ENCODE measurements at regions not wholly inside any gene's neighbourhood (a gene's known extent, or its start where the extent isn't known, plus 50 kb on each side); places are given as distances from the start of the nearest gene placed in this dataset.

DNA sequence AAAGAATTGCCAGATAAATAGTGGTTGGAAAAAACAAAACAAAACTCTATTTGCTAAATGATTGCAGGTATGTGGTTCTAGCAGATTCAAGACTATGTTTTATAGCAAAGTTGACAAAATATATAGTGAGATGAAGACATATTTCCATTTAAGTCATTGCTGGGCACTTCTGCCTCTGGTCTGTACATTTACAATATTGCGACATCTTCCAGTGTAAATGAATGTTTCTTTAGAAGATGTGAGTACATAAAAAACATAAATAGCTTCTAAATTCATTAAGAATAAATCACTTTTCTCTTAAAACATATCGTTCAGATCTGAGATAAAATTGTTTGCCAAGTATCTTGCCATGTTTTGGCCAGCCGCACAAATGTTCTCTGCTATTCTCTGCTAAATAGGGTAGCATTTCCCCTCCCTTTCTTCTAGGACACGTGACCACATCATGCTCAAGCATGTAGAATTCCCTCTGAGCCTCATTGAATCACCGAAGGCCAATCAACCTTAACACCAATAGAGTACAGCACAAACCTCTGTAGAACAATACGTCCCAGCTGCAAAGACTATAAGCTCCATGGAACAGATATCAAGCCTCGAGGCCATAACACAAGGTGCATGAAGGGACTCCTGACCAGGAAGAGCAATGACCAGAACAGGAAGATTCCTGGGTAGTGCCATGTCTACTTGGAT is 1173.3 kb downstream of the GATA3 start:
- no peak overlapping the region for H3K4me3 ChIP-seq (ENCODE audit: low read depth, low read length)
- no peak for DNase-seq (ENCODE audit: low read depth)
- TF ChIP-seq, protein P1, sequence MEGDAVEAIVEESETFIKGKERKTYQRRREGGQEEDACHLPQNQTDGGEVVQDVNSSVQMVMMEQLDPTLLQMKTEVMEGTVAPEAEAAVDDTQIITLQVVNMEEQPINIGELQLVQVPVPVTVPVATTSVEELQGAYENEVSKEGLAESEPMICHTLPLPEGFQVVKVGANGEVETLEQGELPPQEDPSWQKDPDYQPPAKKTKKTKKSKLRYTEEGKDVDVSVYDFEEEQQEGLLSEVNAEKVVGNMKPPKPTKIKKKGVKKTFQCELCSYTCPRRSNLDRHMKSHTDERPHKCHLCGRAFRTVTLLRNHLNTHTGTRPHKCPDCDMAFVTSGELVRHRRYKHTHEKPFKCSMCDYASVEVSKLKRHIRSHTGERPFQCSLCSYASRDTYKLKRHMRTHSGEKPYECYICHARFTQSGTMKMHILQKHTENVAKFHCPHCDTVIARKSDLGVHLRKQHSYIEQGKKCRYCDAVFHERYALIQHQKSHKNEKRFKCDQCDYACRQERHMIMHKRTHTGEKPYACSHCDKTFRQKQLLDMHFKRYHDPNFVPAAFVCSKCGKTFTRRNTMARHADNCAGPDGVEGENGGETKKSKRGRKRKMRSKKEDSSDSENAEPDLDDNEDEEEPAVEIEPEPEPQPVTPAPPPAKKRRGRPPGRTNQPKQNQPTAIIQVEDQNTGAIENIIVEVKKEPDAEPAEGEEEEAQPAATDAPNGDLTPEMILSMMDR (IDR thresholded peaks at IDR 0.05; ENCODE audit: low read depth, low read length, missing control alignments): no peak

DNA sequence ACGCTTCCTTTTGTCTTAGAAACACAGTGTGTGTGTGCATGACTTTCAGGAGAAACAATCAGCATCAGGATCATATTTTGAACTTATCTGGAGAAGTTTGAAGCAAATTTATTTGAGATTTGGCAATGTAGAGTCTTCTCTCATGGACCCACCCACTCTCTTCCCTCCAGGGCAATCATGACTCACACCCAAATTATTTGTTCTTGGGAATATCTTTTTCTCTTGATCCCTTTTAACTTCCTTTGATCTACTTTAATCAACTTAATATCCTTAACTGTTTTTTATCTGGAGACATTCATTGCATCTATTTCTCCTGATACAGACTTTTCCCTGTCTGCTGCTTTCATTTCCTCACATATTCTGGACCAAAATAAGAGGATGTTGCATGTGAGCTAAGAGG is 1174.3 kb downstream of the GATA3 start:
- TF ChIP-seq, protein P1 (IDR thresholded peaks at IDR 0.05; ENCODE audit: low read depth, low read length, missing control alignments): no peak
- no peak overlapping the region for H3K4me3 ChIP-seq (ENCODE audit: low read depth, low read length)
- DNase-seq (ENCODE audit: low read depth): no peak

DNA sequence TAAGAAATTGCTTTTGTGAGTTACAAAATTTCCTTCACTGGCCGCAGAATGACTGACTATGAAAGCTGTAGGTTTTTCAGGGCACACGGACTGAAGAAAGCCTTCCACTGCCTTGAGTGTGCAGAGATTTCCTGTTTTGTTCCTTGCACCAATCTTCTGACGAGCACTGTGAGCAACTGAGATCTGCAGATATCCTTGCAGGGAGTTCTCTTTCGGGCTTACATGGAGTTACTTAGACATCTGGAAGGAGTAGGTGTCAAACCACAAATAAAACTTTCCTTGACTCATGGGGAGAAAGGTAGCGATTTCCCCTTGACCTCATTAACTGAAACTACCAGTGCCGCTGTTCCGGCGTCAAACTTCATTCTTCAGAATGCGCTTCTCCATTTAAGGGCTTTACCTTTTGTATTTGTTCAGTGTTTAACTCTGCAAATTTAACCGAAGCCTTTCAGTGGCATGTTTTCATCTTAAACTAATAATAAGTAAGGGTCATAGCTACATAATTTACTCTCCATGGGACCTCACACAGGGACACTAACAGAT is 1175.3 kb downstream of the GATA3 start:
- TF ChIP-seq, protein P1 (IDR thresholded peaks at IDR 0.05; ENCODE audit: low read depth, low read length, missing control alignments): no peak
- no peak overlapping the region for H3K4me3 ChIP-seq (ENCODE audit: low read depth, low read length)
- no peak for DNase-seq (ENCODE audit: low read depth)

DNA sequence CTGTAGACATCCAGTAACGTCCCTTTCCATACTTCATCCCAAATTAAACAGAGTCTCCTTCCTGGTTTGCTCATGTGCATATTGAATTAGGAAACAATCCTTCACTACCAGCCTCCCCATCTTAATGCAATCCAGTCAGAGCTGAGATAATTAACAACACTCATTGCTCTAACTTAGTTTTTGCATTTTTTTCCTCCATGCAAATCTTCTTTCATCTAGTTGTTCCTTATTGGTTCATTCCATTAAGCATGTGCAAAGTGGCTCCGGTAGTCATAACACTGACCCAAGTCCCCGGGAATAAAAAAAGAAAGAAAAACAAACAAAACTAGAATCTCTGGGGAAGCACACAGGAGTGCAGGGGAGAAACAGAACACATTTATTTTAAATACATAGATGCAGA is 1176.1 kb downstream of the GATA3 start:
- TF ChIP-seq, protein P1 (IDR thresholded peaks at IDR 0.05; ENCODE audit: low read depth, low read length, missing control alignments): no peak
- H3K4me3 ChIP-seq (ENCODE audit: low read depth, low read length): no peak overlapping the region
- no peak for DNase-seq (ENCODE audit: low read depth)

DNA sequence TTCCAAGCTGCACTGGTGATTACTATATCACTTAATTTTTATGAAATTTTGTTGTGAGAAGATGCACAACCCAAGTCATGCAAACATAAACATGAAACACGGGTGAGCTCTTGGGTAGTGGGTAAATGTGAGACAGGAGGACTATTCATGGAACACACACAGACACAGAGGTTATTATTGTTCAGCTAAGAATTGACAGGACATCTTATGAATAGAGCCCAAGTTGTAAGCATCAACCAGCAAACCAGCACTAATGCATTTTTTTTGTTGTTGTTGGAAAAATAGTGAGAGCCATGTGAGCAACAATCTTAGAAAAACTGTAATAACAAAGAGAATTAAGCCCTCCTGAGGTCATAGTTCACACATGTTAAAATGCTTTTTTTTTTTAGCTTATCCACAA is 1179.7 kb downstream of the GATA3 start:
- TF ChIP-seq, protein P1 (IDR thresholded peaks at IDR 0.05; ENCODE audit: low read depth, low read length, missing control alignments): no peak
- no peak for DNase-seq (ENCODE audit: low read depth)

DNA sequence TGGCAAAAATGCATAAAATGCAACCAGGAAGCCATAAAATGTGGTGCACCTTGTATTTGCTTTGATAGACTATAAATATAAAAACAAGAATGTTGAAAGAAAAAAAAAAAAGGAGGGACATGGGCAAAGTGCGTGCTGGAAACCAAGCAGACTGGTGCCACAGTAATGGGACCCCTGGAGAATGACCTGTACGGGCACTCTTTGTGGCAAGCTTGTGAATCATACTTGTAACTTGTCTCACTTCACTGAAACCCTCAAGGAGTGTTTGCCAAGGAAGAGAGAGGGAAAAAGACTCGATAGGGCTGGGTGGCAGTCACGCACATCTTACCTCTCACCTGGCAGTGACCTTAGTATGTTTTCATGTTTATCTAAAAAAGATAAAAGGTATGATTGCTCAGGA is 1183.6 kb downstream of the GATA3 start:
- TF ChIP-seq, protein P1 (IDR thresholded peaks at IDR 0.05; ENCODE audit: low read depth, low read length, missing control alignments): no peak
- no peak for DNase-seq (ENCODE audit: low read depth)
- H3K4me3 ChIP-seq (ENCODE audit: low read depth, low read length): no peak overlapping the region

More for the DNA sequence above, 1179.7 kb downstream of the GATA3 start:
- H3K4me3 ChIP-seq (ENCODE audit: low read depth, low read length): no peak overlapping the region

DNA sequence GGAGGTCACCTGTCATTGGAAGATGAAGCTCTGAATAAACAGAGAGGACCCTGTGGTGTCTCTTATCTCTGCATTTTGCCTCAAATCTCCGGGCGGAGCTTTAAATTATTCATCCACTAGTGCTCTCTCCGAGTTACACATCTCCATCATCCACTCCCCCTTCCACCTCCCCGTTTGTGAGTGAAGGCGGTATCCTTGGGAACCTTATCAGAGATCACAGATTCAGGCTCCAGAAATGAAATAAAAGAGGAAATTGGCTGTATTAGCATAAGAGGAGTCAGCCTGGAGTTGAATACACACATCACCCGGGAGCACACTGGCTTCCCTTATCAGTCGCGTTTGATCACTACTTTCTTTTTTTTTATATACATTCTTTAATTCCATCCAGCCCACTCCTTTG is 1184.8 kb downstream of the GATA3 start:
- no peak for DNase-seq (ENCODE audit: low read depth)
- TF ChIP-seq, protein P1 (IDR thresholded peaks at IDR 0.05; ENCODE audit: low read depth, low read length, missing control alignments): no peak
- H3K4me3 ChIP-seq (ENCODE audit: low read depth, low read length): no peak overlapping the region
